Thyroid gland (tissue), 4 donors: ENCODE measurements at regions not wholly inside any gene's neighbourhood (a gene's known extent, or its start where the extent isn't known, plus 50 kb on each side); places are given as distances from the start of the nearest gene placed in this dataset.
A peak's percentile ranks its signal among the peaks of the same experiment; 100 is the strongest.

Experiments
- DNase-seq, 2 donors: peaks; one replicate each; pipeline ENCODE4 v3.0.0-alpha.2; 2019
- H3K27ac ChIP-seq, 3 donors: fragments of 200-600 bp; sonication (generic); 1 replicate in 2 of 3; 2 replicates in 1 of 3; pipeline ENCODE4 v1.5.1; 2016 to 2019; ENCODE audit warnings: mild to moderate bottlenecking in 1 of 3, moderate library complexity in 1 of 3
- H3K27me3 ChIP-seq: fragments of 200-600 bp; sonication (generic); one replicate; pipeline ENCODE4 v1.5.1; 2019
- H3K36me3 ChIP-seq, 2 donors: fragments of 200-600 bp; sonication (generic); one replicate each; pipeline ENCODE4 v1.5.1; 2016 to 2019
- H3K4me1 ChIP-seq, 2 donors: fragments of 200-600 bp; sonication (generic); one replicate each; pipeline ENCODE4 v1.5.1; 2017 to 2019
- H3K4me3 ChIP-seq, 3 donors: fragments of 200-600 bp; sonication (generic); replicated peaks in 1 of 3; 1 replicate in 2 of 3; 2 replicates in 1 of 3; pipeline ENCODE4 v1.5.1; 2016; ENCODE audit warnings: mild to moderate bottlenecking in 1 of 3
- H3K9me3 ChIP-seq: fragments of 200-600 bp; sonication (generic); one replicate; pipeline ENCODE4 v1.5.1; 2017
- CTCF ChIP-seq, 6 experiments: fragments of 200-600 bp in 3 of 6; fragments of 450-650 bp in 3 of 6; sonication (generic) in 3 of 6; IDR thresholded peaks; one replicate each; pipeline ENCODE4 v1.5.1; 2016 to 2019; ENCODE audit warnings: antibody characterized with exemption in 6 of 6, mild to moderate bottlenecking in 2 of 6, inconsistent platforms in 1 of 6, moderate library complexity in 1 of 6
- POLR2A ChIP-seq, 2 donors: fragments of 450-650 bp; IDR thresholded peaks; one replicate each; pipeline ENCODE4 v1.6.1; 2017; ENCODE audit warnings: antibody characterized with exemption in 2 of 2, mild to moderate bottlenecking in 2 of 2, moderate library complexity in 1 of 2
- WGBS, 2 donors: methylation state at CpG; one replicate each; pipeline ENCODE4 v1.1.5; 2017; 5-methylcytosine and 5-hydroxymethylcytosine counted together
- intact Hi-C: fragments of 100-400 bp; cut with DNase I; formaldehyde crosslinking; loops from one replicate; pipeline ENCODE4 v1.15.1; 2023

- 34 to 53% methylated on average over 6 of the region's 6 CpGs for WGBS, 2 donors
- Histone ChIP-seq H3K4me1 (peaks cover 12 to 18% of the 10 kb centered on the region in 2 donors), H3K27ac (peak overlapping the region in 2 of 3 donors; percentile 39), H3K4me3 (no peak overlapping the region), H3K27me3 (no peaks in the 10 kb centered on the region), H3K36me3 (no peaks in the 10 kb centered on the region), H3K9me3 (no peaks in the 10 kb centered on the region)
- intact Hi-C loops = no loop called here
- TF ChIP-seq CTCF (IDR thresholded peaks at IDR 0.05) (no peak), POLR2A (IDR thresholded peaks at IDR 0.05) (no peak)
- peak; percentile 68 to 69 for DNase-seq
Observed at GRCh38 chr1:5329068-5329739, 663.0 kb downstream of the NPHP4 start.

GRCh38 chr1:5324883-5325282 is 667.3 kb downstream of the NPHP4 start:
- TF ChIP-seq POLR2A (IDR thresholded peaks at IDR 0.05) (no peak), CTCF (IDR thresholded peaks at IDR 0.05) (no peak)
- Histone ChIP-seq H3K36me3 (no peaks in the 10 kb centered on the region), H3K9me3 (no peaks in the 10 kb centered on the region), H3K4me3 (no peak overlapping the region), H3K4me1 (peaks cover 16 to 19% of the 10 kb centered on the region in 2 donors), H3K27ac (no peak overlapping the region), H3K27me3 (no peaks in the 10 kb centered on the region)
- 71 to 86% methylated on average over 2 of the region's 2 CpGs for WGBS, 2 donors
- DNase-seq = no peak
- intact Hi-C loops = no loop called here

- TF ChIP-seq CTCF (IDR thresholded peaks at IDR 0.05) (no peak), POLR2A (IDR thresholded peaks at IDR 0.05) (no peak)
- 81% methylated on average over 15 of the region's 15 CpGs for WGBS, 2 donors
- intact Hi-C loops = no loop called here
Observed at GRCh38 chr1:5318143-5318816, 663.9 kb downstream of the AJAP1 start.

GRCh38 chr1:5317391-5317790 is 663.0 kb downstream of the AJAP1 start:
- TF ChIP-seq POLR2A (IDR thresholded peaks at IDR 0.05) (no peak), CTCF (IDR thresholded peaks at IDR 0.05) (no peak)
- no peak overlapping the region for H3K4me3 ChIP-seq
- WGBS, 2 donors = 70 to 73% methylated on average over 4 of the region's 4 CpGs
- H3K9me3 ChIP-seq = no peaks in the 10 kb centered on the region
- no peaks in the 10 kb centered on the region for H3K27me3 ChIP-seq
- H3K4me1 ChIP-seq = peaks cover 11 to 18% of the 10 kb centered on the region in 2 donors
- no peak for DNase-seq
- no peak overlapping the region for H3K27ac ChIP-seq
- no peaks in the 10 kb centered on the region for H3K36me3 ChIP-seq
- intact Hi-C loops = no loop called here

More at GRCh38 chr1:5318143-5318816, 663.9 kb downstream of the AJAP1 start:
- no peaks in the 10 kb centered on the region for H3K36me3 ChIP-seq
- no peaks in the 10 kb centered on the region for H3K9me3 ChIP-seq
- DNase-seq = no peak
- no peak overlapping the region for H3K4me3 ChIP-seq
- H3K27ac ChIP-seq = no peak overlapping the region
- H3K4me1 ChIP-seq = peaks cover 6 to 12% of the 10 kb centered on the region in 2 donors
- no peaks in the 10 kb centered on the region for H3K27me3 ChIP-seq

- TF ChIP-seq CTCF (IDR thresholded peaks at IDR 0.05) (no peak), POLR2A (IDR thresholded peaks at IDR 0.05) (peak in 1 of 2 donors; percentile 24)
- Histone ChIP-seq H3K27ac (peak overlapping the region; percentile 64 to 72 (median 68)), H3K27me3 (no peaks in the 10 kb centered on the region), H3K4me3 (no peak overlapping the region), H3K9me3 (no peaks in the 10 kb centered on the region), H3K4me1 (peaks cover 28 to 33% of the 10 kb centered on the region in 2 donors), H3K36me3 (no peaks in the 10 kb centered on the region)
- WGBS, 2 donors = 22 to 29% methylated on average over 5 to 9 of the region's 11 CpGs
- intact Hi-C loops = no loop called here
- peak; percentile 85 to 87 for DNase-seq
Observed at GRCh38 chr1:5312862-5313261, 658.5 kb downstream of the AJAP1 start.
